Kidney (tissue), 13 donors: ENCODE measurements at regions not wholly inside any gene's neighbourhood (a gene's known extent, or its start where the extent isn't known, plus 50 kb on each side); places are given as distances from the start of the nearest gene placed in this dataset.

Experiments
- DNase-seq, 5 donors: peaks; one replicate each; pipeline ENCODE4 v3.0.0-alpha.2; 2013 to 2020
- FAIRE-seq: peaks from 2 replicates; lab custom pipeline; 2012; peaks lifted over from hg19 to GRCh38; lab: Jason Lieb, UNC
- H3K27ac ChIP-seq, 2 donors: one replicate each; pipeline ENCODE4 v1.7.0; 2013; ENCODE audit warnings: low read depth in 2 of 2, low read length in 2 of 2, inconsistent platforms in 1 of 2
- H3K27me3 ChIP-seq: one replicate; pipeline ENCODE4 v1.7.1; 2013; ENCODE audit warnings: low read length, inconsistent platforms; ENCODE audit not compliant: control insufficient read depth, insufficient read depth
- H3K36me3 ChIP-seq, 3 donors: one replicate each; pipeline versions ENCODE4 v1.7.0 to v1.7.1; 2013; ENCODE audit warnings: low read length in 3 of 3, control low read depth in 1 of 3, inconsistent platforms in 1 of 3; ENCODE audit not compliant: insufficient read depth in 3 of 3, control insufficient read depth in 2 of 3
- H3K4me1 ChIP-seq, 3 donors: one replicate each; pipeline versions ENCODE4 v1.7.0 to v1.7.1; 2013; ENCODE audit warnings: low read length in 3 of 3, inconsistent platforms in 1 of 3, low read depth in 1 of 3; ENCODE audit not compliant: control insufficient read depth in 2 of 3, insufficient read depth in 2 of 3
- H3K4me3 ChIP-seq, 3 donors: one replicate each; pipeline versions ENCODE4 v1.7.0 to v1.8.1; 2013; ENCODE audit warnings: low read length in 3 of 3, control low read depth in 1 of 3, inconsistent platforms in 1 of 3
- H3K9ac ChIP-seq, 3 donors: one replicate each; pipeline versions ENCODE4 v1.7.0 to v1.7.1; 2013; ENCODE audit warnings: low read length in 3 of 3, control low read depth in 1 of 3, inconsistent platforms in 1 of 3
- H3K9me3 ChIP-seq, 3 donors: one replicate each; pipeline versions ENCODE4 v1.7.0 to v1.7.1; 2013; ENCODE audit warnings: low read length in 3 of 3, control low read depth in 1 of 3, inconsistent platforms in 1 of 3; ENCODE audit not compliant: control insufficient read depth in 2 of 3, insufficient read depth in 1 of 3
- CTCF ChIP-seq: IDR thresholded peaks from 3 replicates; pipeline ENCODE4 v1.5.1; 2012; ENCODE audit warnings: mild to moderate bottlenecking, moderate library complexity, borderline replicate concordance; ENCODE audit not compliant: insufficient read depth; ENCODE audit errors: extremely low read depth
- intact Hi-C: fragments of 100-400 bp; cut with DNase I; formaldehyde crosslinking; loops from one replicate; pipeline ENCODE4 v1.11.1; 2022
- donor health status: control.
- donor health status: control.
- donor health status: control.
- donor health status: control.
- donor health status: control.
- donor health status: DM: yes; HTN: yes; CAD: no.
- donor health status: Normal renal cell carcinoma (clear cell type).

- no peak overlapping the region for H3K27ac ChIP-seq
- no peak overlapping the region for H3K4me3 ChIP-seq
- no peaks in the 10 kb centered on the region for H3K36me3 ChIP-seq
- no peak for DNase-seq
- H3K4me1 ChIP-seq = no peaks in the 10 kb centered on the region
- H3K27me3 ChIP-seq = no peaks in the 10 kb centered on the region
- no peak for FAIRE-seq
- TF ChIP-seq CTCF = no peak
- intact Hi-C loops = no loop called here
- H3K9me3 ChIP-seq = peaks cover 0 to 2% (median 0%) of the 10 kb centered on the region in 3 donors
- no peak overlapping the region for H3K9ac ChIP-seq
These were observed 518.9 kb downstream of the PRELID2 start for GRCh38 chr5:145316282-145316681.

DNA sequence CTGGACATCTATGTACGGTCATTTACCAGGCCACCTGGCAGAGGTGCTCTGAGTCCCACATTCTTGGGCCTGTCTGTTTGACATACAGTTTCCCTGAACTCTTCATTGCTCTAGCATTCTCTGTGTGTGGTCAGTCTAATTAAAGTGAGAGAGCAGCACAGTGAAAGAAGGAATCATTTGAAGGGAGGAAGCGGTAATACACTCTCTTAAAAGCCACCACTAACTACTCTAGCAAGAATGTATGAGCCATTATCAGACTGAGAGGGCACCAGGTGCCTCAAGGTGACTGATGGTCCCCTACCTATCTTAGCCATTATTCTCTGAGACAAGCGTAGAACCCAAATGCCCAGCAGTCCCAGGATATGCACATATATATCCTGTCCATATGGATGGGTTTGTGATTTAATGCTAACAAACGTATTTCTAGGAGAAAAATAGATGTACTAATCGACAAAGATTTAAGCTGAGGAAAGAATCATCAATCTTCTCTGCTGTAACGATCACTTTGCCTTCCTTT is 527.2 kb downstream of the PRELID2 start:
- Histone ChIP-seq H3K9ac (no peak overlapping the region), H3K27ac (no peak overlapping the region), H3K4me3 (no peak overlapping the region), H3K36me3 (no peaks in the 10 kb centered on the region), H3K9me3 (no peaks in the 10 kb centered on the region), H3K4me1 (no peaks in the 10 kb centered on the region), H3K27me3 (no peaks in the 10 kb centered on the region)
- intact Hi-C loops = no loop called here
- TF ChIP-seq CTCF = no peak
- FAIRE-seq (no peak), DNase-seq (peak in 1 of 5 donors; percentile 4)

GRCh38 chr5:145295236-145295835 is 539.8 kb downstream of the PRELID2 start:
- no peak for FAIRE-seq

More at GRCh38 chr5:145295236-145295835, 539.8 kb downstream of the PRELID2 start:
- H3K9ac ChIP-seq = no peak overlapping the region
- no peaks in the 10 kb centered on the region for H3K36me3 ChIP-seq
- intact Hi-C loops = no loop called here
- no peaks in the 10 kb centered on the region for H3K27me3 ChIP-seq
- no peak overlapping the region for H3K4me3 ChIP-seq
- no peak for DNase-seq
- H3K4me1 ChIP-seq = no peaks in the 10 kb centered on the region
- no peak overlapping the region for H3K27ac ChIP-seq
- no peak for TF ChIP-seq CTCF
- H3K9me3 ChIP-seq = no peaks in the 10 kb centered on the region
